COLO829 (cell line): ENCODE measurements at regions not wholly inside any gene's neighbourhood (a gene's known extent, or its start where the extent isn't known, plus 50 kb on each side); places are given as distances from the start of the nearest gene placed in this dataset.

Source experiments
- DNase-seq: peaks from one replicate; pipeline ENCODE4 v3.0.0; 2012; ENCODE audit warnings: low spot score

DNA sequence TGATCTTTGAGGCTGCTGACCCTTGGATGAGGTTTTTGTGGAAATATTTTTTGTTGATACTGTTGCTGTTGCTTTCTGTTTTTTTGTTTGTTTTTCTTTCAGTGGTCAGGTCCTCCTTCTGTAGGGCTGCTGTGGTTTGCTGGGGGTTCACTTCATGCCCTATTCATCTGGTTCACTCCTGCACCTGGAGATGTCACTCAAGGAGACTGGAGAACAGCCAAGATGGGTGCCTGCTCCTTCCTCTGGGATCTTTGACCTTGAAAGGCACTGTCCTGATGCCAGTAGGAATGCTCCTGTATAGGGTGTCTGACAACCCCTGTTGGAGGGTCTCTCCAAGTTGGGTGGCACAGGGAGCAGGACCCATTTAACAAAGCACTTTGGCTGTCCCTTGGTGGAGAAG is 67.0 kb upstream of the ACTBL2 start:
- DNase-seq, result no peak

DNA sequence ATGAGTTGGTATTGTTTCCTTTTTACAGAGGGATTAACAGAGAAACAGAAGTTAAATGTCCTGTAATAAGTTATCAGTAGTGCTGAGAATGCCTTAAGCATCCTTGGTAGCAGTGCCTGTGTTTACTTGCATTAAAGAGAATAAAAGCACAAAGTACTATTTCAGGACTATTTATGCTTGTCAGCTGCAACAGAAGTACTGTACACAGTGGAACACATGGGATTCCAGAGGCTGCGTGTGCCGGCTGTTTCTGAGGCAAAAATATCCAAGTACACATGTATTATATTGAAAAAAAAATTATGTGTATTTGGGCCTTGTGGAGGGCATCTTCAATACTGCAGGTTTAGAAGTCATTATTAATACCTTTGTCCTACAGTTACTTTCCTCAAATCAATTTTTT is 58.2 kb upstream of the ACTBL2 start:
- no peak for DNase-seq

DNA sequence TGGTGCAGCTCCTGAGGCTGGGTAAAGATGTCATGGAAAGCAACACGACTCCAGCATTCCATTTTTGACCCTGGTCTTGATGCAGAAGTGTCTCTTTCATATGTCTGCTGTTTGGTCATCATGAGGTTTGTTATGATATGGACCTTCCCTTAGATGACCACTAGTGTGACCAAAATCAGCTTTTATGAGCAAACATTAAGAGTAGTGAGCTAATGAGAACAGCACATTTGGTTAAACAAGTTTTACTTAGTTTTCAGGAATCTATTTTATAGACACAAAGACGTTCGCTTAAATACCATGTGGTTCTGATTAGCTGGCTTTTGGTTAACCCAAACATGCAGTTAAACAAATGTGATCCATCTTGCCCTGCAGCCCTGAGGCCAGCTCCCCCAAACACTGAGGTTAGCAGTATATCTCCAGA is 56.7 kb upstream of the ACTBL2 start:
- DNase-seq, result no peak

DNA sequence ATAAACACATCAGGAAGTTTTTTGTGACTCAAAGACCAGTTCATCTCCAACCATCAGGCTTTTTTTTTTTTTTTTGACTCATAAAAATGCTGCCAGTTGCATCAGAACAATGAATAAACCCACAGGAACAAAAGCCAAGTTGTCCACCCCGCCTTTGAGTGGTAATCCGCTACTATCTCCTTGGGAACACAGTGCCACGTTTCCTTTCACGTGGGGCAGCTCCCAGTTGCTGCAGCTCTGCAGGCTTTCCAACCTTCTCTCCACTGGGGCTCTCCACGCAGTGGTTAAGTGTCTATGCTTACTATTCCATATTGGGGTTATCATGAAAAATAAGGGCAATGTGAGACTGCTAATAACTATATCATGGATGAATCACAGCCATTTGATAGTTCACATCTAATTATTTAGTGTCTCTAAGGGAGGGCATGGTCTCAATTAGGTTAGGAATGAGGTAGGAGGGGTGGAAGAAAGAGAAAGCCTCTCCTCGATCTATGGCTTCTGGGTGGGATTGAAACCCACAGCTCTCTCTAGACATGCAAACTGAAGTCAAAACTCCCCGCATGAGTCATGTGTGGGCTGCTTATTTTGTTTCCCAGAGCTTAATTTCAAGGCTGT is 55.8 kb upstream of the ACTBL2 start:
- peak; percentile 71 for DNase-seq

DNA sequence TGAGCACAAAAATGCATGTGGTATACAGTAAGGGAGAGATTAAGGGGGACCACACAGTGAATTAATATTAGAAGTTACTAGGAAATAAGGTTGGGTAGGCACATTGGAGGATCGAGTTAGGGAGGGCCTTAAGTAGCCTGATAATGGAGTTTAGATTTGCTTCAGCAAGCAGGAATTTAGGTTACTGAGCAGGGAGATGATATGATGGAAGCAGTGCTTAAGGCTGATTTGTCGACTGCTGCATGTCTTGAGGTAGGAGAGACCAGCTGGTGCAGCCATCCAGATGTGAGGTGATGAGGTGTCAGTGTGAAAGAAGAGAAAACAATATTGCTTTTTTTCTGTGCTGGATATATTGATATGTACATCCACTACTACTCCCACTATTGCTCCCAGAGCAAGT is 55.2 kb upstream of the ACTBL2 start:
- DNase-seq, result no peak

DNA sequence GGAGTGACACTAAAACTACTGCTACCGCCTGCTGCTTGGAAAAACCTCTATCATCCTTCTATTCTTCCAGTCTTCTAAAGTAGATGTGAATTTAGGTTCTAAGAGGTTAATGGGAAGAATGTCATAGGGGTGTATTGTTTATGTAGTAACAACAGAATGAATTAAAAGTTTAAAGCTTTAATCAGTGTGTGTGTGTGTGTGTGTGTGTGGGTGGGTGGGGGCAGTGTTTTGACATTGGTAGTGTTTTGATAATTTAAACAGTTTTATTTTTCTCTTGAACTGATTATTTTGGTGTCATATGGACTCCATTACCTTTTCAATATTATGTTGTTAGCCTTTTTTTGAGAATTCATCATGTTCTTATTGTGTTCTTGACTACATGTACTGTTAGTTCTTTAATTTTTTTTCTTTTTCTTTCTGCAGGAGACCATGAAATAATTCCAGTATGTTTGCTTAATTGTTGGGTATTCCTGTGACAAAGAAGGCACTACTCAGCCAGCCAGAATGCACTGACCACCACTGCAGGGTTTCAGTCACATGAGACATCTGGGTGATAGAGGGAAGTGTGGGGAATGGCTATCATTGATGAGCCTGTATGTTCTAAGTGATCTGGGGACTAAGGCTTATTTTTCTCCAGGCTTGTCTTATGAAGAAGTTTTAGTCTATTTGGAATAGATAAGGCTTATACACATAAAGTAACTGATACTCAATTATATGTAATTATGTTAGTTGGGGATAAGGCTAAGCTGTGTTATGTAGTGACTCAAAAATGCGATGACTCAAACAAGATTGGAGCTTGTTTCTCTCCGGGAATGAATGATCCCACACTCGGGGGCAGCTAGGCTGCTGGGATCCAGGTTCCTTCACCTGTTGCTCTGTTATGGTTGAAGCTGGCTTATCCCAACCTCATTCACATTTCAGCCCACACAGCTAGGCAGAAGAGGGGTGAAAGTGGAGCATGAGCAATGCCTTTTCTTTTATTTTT is 50.2 kb upstream of the ACTBL2 start:
- no peak for DNase-seq
